K562 (cell line): ENCODE measurements at regions not wholly inside any gene's neighbourhood (a gene's known extent, or its start where the extent isn't known, plus 50 kb on each side); places are given as distances from the start of the nearest gene placed in this dataset.

Source experiments
- ARID2 ChIP-seq: fragments of 450-650 bp; IDR thresholded peaks from 2 replicates; pipeline ENCODE4 v1.6.1; 2017; ENCODE audit warnings: antibody characterized with exemption, mild to moderate bottlenecking
- CC2D1A ChIP-seq: fragments of 450-650 bp; IDR thresholded peaks from 2 replicates; pipeline ENCODE4 v1.6.1; 2017; ENCODE audit warnings: mild to moderate bottlenecking
- ZFP36 ChIP-seq: fragments of 150-350 bp; IDR thresholded peaks from 2 replicates; pipeline ENCODE4 v1.6.1; 2018; ENCODE audit warnings: low read length, low read depth; ENCODE audit not compliant: partially characterized antibody
- ZNF584 ChIP-seq: fragments of 200-800 bp; sonication (Bioruptor generic); IDR thresholded peaks from 2 replicates; pipeline ENCODE4 v1.6.1; 2016; ENCODE audit warnings: low read depth, mild to moderate bottlenecking, missing genetic modification characterization, missing compliant biosample characterization
- TF ChIP-seq, protein P1 (sequence below), 2 experiments: fragments of 450-650 bp; IDR thresholded peaks; 2 replicates each; pipeline ENCODE4 v1.6.1; 2016; ENCODE audit warnings: mild to moderate bottlenecking in 2 of 2, borderline replicate concordance in 1 of 2, low read depth in 1 of 2, moderate library complexity in 1 of 2
- TF ChIP-seq, protein P2 (sequence below): sonication (generic); formaldehyde crosslinking; IDR thresholded peaks from 2 replicates; pipeline ENCODE4 v1.8.0; 2022; ENCODE audit warnings: mild to moderate bottlenecking, missing genetic modification reagents

DNA sequence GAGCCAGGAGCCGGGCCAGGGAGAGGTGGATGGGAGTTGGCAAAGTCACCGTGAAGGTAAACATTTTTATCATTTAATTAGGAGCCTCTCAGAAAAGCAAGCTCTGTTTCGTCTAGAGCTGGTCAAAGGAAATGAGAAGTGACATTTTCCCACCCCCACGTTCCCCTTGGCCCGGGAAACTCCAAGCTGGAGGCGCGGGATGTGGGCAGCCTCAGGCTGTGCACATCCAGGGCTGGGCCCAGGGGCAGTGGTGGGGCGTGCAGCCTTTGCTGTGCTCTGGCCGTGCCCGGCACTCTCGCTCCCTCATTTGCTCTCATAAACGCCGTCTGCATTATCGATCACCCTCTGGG lies 135.6 kb upstream of the RET start (continued):
- TF ChIP-seq, protein P1, sequence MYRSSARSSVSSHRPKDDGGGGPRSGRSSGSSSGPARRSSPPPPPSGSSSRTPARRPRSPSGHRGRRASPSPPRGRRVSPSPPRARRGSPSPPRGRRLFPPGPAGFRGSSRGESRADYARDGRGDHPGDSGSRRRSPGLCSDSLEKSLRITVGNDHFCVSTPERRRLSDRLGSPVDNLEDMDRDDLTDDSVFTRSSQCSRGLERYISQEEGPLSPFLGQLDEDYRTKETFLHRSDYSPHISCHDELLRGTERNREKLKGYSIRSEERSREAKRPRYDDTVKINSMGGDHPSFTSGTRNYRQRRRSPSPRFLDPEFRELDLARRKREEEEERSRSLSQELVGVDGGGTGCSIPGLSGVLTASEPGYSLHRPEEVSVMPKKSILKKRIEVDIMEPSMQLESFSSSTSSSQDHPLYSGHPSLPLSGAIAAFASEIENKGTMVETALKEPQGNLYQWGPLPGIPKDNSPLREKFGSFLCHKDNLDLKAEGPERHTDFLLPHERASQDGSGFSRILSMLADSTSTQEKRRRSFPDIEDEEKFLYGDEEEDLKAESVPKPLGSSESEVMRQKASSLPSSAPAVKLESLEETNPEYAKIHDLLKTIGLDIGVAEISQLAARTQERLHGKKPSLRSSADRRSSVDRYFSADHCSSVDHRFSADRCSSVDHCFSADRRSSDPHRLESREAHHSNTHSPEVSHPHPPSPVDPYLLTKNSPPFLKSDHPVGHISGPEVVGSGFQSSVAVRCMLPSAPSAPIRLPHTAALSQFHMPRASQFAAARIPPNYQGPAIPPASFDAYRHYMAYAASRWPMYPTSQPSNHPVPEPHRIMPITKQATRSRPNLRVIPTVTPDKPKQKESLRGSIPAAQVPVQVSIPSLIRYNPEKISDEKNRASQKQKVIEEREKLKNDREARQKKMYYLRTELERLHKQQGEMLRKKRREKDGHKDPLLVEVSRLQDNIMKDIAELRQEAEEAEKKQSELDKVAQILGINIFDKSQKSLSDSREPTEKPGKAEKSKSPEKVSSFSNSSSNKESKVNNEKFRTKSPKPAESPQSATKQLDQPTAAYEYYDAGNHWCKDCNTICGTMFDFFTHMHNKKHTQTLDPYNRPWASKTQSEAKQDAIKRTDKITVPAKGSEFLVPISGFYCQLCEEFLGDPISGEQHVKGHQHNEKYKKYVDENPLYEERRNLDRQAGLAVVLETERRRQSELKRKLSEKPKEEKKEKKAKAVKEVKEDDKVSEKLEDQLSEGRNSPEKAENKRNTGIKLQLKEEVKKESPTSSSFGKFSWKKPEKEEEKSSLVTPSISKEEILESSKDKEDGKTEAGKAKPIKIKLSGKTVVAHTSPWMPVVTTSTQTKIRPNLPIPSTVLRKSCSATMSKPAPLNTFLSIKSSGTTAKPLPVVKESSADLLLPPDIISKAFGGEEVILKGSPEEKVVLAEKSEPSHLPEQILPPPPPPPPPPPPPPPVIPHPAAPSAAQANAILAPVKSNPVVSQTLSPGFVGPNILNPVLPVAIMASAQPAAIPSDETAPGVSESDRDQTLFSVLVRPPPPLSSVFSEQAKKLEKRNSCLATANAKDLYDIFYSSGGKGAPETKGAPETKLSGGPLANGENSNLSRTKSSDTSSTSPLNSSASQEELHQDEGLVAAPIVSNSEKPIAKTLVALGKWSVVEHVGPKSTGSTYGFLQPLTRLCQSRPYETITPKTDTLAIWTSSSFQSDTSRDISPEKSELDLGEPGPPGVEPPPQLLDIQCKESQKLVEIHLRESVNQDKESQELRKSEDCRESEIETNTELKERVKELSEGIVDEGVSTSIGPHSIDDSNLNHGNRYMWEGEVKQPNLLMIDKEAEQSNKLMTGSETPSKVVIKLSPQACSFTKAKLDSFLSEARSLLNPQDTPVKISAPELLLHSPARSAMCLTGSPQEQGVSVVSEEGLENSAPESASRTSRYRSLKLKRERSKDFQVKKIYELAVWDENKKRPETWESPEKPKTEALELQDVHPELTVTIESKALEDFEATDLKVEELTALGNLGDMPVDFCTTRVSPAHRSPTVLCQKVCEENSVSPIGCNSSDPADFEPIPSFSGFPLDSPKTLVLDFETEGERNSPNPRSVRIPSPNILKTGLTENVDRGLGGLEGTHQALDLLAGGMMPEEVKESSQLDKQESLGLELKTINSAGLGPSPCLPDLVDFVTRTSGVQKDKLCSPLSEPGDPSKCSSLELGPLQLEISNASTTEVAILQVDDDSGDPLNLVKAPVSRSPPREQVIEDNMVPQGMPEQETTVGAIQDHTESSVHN (IDR thresholded peaks at IDR 0.05; ENCODE audit: borderline replicate concordance in 1 of 2, low read depth in 1 of 2): no peak
- TF ChIP-seq ZFP36 (no peak), CC2D1A (no peak), ARID2 (no peak), ZNF584 (no peak)
- TF ChIP-seq, protein P2, sequence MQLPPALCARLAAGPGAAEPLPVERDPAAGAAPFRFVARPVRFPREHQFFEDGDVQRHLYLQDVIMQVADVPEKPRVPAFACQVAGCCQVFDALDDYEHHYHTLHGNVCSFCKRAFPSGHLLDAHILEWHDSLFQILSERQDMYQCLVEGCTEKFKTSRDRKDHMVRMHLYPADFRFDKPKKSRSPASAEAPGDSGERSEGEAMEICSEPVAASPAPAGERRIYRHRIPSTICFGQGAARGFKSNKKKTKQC (CRISPR knock-in tag): no peak
